ENCODE measurements at regions not wholly inside any gene's neighbourhood (a gene's known extent, or its start where the extent isn't known, plus 50 kb on each side); places are given as distances from the start of the nearest gene placed in this dataset.

GRCh38 chr2:166568409-166568808, 74.4 kb upstream of the SCN7A start:
- H3K27me3 Mint-ChIP-seq: no peaks in the 10 kb centered on the region
- no peaks in the 10 kb centered on the region for H3K4me1 Mint-ChIP-seq
- H3K27ac Mint-ChIP-seq: no peak overlapping the region
- no peak overlapping the region for H3K4me3 Mint-ChIP-seq
- H3K9me3 Mint-ChIP-seq: no peaks in the 10 kb centered on the region
- H3K36me3 Mint-ChIP-seq: no peaks in the 10 kb centered on the region

GRCh38 chr2:166565501-166565900, 71.5 kb upstream of the SCN7A start:
- Mint-ChIP-seq H3K4me3 (no peak overlapping the region), H3K27me3 (no peaks in the 10 kb centered on the region), H3K9me3 (no peaks in the 10 kb centered on the region), H3K27ac (no peak overlapping the region), H3K4me1 (no peaks in the 10 kb centered on the region), H3K36me3 (no peaks in the 10 kb centered on the region)

GRCh38 chr2:166563894-166564293, 69.8 kb upstream of the SCN7A start:
- H3K27me3 Mint-ChIP-seq: no peaks in the 10 kb centered on the region
- no peak overlapping the region for H3K4me3 Mint-ChIP-seq
- no peaks in the 10 kb centered on the region for H3K9me3 Mint-ChIP-seq
- H3K36me3 Mint-ChIP-seq: no peaks in the 10 kb centered on the region
- no peak overlapping the region for H3K27ac Mint-ChIP-seq
- no peaks in the 10 kb centered on the region for H3K4me1 Mint-ChIP-seq

GRCh38 chr2:166560022-166560421, 66.0 kb upstream of the SCN7A start:
- Mint-ChIP-seq H3K4me1 (no peaks in the 10 kb centered on the region), H3K36me3 (no peaks in the 10 kb centered on the region), H3K27me3 (no peaks in the 10 kb centered on the region), H3K27ac (no peak overlapping the region), H3K9me3 (no peaks in the 10 kb centered on the region), H3K4me3 (no peak overlapping the region)

GRCh38 chr2:166550923-166551322, 56.9 kb upstream of the SCN7A start:
- no peaks in the 10 kb centered on the region for H3K4me1 Mint-ChIP-seq

GRCh38 chr2:166545473-166545872, 51.4 kb upstream of the SCN7A start:
- H3K4me1 Mint-ChIP-seq: no peaks in the 10 kb centered on the region
- no peak overlapping the region for H3K4me3 Mint-ChIP-seq
- no peaks in the 10 kb centered on the region for H3K9me3 Mint-ChIP-seq
- no peaks in the 10 kb centered on the region for H3K27me3 Mint-ChIP-seq
- H3K27ac Mint-ChIP-seq: no peak overlapping the region
- H3K36me3 Mint-ChIP-seq: no peaks in the 10 kb centered on the region

More at GRCh38 chr2:166550923-166551322, 56.9 kb upstream of the SCN7A start:
- Mint-ChIP-seq H3K9me3 (no peaks in the 10 kb centered on the region), H3K36me3 (no peaks in the 10 kb centered on the region), H3K4me3 (no peak overlapping the region), H3K27me3 (peaks cover 2% of the 10 kb centered on the region), H3K27ac (no peak overlapping the region)

Data from activated naive CD4-positive, alpha-beta T cell treated with anti-CD3 and anti-CD28 coated beads, Interleukin-2, amount 50 U/mL, for 24 hours (primary cell).